AG08395 (cell line): ENCODE measurements at regions not wholly inside any gene's neighbourhood (a gene's known extent, or its start where the extent isn't known, plus 50 kb on each side); places are given as distances from the start of the nearest gene placed in this dataset.

Experiments
- DNase-seq: peaks from one replicate; pipeline ENCODE4 v3.0.0; 2012; ENCODE audit warnings: mixed read lengths, low spot score

DNA sequence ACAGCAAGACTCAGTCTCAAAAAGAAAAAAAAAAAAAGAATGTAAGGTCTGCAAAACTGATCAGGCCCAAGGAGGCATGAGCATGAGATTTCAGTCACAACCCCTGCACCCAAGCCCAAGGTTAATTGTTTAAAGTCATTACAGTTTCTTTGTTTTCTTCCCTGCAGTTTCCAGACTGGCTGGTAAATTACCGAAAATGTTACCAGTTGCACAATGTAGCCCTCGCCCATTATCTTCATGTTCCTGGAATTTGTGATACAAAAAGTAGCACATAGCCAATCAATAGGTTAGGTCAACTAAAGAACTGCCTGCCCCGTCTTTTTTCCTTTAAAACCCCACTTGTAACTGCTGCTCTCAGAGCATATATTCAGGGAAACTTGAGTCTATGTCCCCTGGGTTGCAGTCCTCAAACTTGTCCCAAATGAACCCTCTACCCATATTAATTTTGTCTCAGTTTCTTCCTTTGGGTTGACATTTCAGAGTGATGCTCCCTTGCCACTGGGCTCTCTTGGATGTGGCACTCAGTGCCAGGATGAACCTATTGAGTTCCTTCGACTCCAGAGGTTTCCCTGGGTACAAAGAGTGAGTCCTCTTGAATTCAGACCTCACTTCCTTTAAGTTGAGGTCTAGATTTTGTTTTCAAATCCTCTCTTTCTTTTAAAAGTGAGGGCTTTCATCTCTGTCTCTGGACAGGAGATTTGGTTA is 216.2 kb upstream of the HS6ST1 start:
- DNase-seq: no peak

DNA sequence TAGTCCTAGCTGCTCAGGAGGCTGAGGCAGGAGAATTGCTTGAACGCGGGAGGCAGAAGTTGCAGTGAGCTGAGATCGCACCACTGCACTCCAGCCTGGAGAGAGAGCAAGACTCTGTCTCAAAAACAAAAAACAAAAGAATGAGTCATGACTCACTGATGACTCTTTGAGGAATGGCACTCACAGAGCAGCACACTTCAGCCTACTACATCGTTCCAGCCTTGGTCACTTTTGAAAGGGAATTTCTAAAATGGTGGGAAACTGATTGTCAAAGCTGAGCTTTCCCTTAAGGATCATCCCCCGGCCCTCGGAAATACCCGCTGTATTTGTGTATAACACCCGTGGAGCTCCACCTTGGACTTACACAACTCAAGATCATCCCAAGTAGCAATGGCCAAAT is 217.3 kb upstream of the HS6ST1 start:
- DNase-seq: peak; percentile 92

GRCh38 chr2:128536925-128537620 is 218.4 kb upstream of the HS6ST1 start:
- DNase-seq: peak; percentile 87

GRCh38 chr2:128537646-128538045 is 219.0 kb upstream of the HS6ST1 start:
- DNase-seq: no peak

DNA sequence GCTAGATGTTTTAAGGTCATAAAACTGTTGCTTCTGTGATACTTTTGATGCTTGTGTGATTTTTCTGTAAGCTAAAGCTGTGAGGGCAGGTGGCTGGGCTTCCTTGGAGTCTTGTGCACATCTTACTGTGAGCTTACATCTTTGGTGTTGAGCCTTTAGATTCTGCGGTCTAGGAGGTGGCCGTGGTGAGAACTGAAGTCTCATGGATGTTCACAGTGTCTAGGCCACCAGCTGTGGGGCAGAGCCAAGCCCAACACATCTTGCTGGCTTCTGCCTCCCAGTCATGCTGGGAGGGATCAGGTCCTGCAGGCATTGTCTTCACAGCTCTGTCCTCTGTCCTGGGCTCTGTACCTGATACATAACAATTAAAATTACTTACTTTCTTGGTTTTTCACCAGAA is 219.7 kb upstream of the HS6ST1 start:
- peak; percentile 23 for DNase-seq

GRCh38 chr2:128540670-128541069 is 222.0 kb upstream of the HS6ST1 start:
- DNase-seq: no peak

GRCh38 chr2:128541448-128541847 is 222.8 kb upstream of the HS6ST1 start:
- DNase-seq: no peak

GRCh38 chr2:128543036-128543435 is 224.4 kb upstream of the HS6ST1 start:
- no peak for DNase-seq

GRCh38 chr2:128543646-128544045 is 225.0 kb upstream of the HS6ST1 start:
- no peak for DNase-seq

DNA sequence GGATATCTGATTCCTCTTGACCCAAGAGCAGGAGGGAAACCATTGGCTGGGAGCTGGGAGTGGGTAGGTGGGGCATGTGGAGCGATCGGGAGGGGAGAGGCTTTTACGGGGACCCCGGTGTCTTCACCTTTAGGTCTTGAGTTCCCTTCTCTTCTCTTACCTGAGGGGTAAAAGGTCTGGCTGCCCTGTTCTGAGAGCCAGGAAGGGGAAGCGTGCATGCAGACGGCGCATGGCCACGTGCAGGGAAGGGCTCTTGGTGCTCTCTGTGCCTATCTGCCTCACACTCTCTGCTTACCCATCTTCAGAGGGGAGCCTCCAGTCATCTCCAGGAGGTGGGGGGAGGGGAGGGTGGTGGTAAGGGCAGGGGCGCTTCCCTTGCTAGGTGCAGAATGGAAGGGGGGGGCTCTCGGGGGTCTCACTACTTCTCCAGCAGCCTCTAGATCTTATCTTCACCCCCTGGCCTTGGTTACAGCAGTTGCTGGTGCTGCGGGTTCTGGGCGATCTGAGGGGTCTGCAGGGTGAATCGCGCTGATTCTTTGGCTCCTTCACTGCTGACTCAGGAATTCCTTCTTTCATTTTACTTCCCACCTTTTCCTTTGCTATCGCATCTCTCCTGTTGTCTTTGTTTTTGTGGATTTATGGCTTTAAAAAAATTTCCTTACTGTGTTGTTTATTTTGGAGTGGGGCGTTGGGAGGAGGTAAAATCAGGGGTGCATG is 225.8 kb upstream of the HS6ST1 start:
- no peak for DNase-seq

DNA sequence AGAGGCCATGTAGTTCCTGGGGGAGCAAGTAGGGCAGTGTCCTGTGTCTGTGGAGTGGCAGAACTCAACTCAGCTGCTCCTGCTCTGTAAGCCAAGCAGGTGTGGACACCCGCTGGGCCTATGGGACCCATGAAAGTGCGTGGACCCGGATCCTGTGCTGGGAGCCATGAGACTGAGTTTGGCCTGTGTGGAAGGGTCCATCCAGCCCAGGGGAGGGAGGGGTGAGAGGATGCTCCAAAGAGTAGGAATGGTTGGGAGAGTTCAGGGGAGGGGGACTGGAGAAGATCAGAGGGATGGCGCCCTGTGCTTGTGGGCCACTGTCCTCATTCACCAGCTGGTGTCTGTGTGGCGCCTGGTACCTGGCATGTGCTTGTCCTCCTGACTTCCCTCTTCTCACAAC is 226.4 kb upstream of the HS6ST1 start:
- no peak for DNase-seq

DNA sequence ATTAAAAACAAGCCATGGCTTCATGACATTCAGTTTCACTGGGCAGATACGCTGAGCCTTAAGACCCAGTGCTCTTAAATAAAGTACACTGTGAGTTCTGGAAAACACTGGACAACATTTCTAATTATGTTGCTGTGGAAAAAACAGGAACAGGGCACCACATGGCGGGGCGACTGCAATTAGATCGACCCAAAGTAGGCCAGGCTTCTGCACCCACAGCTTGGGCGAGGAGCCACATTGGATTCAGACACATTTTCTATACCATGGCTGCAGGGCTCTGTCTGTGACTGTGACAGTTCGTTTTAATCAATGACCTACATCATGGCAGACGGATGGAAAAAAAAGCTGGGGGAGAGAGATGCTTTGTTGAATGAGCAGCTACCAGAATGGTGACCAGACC is 227.2 kb upstream of the HS6ST1 start:
- DNase-seq: no peak

- DNase-seq: no peak
Observed at GRCh38 chr2:128547667-128548066, 229.0 kb upstream of the HS6ST1 start.

GRCh38 chr2:128548461-128548891 is 229.8 kb upstream of the HS6ST1 start:
- no peak for DNase-seq

GRCh38 chr2:128549094-128549493 is 230.4 kb upstream of the HS6ST1 start:
- no peak for DNase-seq

DNA sequence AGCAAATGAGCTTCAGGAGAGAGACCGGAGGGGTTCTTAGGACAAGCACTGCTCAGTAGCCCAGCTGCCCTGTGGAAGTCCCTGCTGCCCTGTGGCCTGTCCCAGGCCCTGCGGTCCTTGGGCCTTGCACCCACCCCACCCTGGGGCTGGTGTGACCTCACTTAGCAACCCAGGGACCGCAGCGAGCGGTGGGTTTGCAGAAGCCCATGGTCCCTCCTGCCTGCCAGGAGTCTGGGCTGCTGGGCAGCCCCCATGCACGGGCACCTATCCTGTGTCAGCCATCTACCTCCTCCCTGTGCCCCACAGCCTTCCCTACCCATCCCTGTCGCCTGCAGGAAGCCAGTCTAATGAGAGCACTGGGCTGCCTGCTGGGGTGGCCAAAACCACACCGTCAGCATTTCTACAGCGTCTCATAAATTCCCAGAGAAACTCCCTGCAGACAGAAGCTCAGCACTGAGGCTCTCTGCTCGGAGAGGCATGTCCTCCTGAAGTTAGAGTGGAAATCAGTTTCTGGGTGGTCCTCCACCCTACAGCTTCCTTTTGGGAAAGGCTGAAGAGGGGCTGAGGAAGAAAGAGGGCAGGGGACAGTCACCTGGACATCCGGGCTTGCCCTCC is 231.1 kb upstream of the HS6ST1 start:
- DNase-seq: peak; percentile 13

DNA sequence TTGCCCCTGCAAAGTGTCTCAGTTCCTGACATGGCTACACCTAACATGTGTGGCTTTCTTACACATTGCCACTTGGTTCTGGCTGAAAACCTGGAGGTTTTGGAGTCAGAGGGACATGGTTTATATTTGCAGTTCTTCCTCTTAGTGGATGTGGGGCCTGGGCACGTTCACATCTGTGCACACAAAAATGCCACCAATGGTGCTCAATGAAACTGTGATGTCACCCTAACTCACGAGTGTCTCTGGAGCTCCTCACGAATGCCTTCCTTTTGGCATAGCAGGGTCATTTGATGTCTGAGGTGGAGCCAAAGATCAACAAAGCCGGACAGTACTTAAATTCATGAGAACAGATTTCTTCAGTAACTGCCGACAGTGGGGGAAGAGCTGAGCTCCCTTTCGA is 231.7 kb upstream of the HS6ST1 start:
- DNase-seq: no peak

- DNase-seq: no peak
Observed at GRCh38 chr2:128550801-128551416, 232.2 kb upstream of the HS6ST1 start.

GRCh38 chr2:128551435-128551834 is 232.8 kb upstream of the HS6ST1 start:
- no peak for DNase-seq

DNA sequence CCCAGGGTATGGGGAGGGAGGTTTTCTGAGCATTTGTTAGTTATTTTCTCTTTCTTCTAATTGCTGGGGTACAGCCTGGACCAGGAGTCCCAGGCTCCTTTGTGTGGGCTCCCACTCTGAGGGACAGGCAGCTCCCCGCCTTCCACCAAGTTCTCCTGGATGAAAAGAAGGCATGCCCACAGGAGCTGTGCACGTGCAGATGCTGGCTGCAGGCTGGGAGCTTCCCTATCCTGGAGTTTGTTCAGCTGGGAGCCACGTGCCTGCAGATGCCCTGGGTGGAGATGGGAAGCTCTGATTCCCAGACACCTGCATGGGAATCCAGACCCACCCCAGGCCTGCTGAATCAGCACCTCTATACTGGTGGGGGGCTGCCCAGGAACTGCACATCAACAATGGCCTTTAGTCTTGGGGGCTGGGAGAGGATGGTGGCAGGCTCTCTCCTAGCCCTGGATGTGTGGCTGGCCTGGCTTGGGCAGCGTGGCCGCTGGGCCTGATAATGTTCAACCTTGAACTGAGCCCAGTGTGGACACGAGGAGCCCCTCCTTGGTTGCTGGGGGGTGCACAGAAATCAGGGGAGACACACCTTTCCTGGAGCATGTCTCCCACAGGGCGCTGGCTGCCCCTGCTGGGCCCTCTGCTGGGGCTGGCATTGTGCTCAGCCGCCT is 233.6 kb upstream of the HS6ST1 start:
- DNase-seq: no peak

GRCh38 chr2:128552806-128553551 is 234.3 kb upstream of the HS6ST1 start:
- peak; percentile 19 for DNase-seq
